Fibroblast of skin of right quadriceps (primary cell): ENCODE measurements at regions not wholly inside any gene's neighbourhood (a gene's known extent, or its start where the extent isn't known, plus 50 kb on each side); places are given as distances from the start of the nearest gene placed in this dataset.

Experiments
- DNase-seq: peaks from one replicate; pipeline ENCODE4 v3.0.0-alpha.2; 2013

GRCh38 chr6:40788661-40789655 lies 201.8 kb upstream of the LRFN2 start:
- peak; percentile 37 for DNase-seq

DNA sequence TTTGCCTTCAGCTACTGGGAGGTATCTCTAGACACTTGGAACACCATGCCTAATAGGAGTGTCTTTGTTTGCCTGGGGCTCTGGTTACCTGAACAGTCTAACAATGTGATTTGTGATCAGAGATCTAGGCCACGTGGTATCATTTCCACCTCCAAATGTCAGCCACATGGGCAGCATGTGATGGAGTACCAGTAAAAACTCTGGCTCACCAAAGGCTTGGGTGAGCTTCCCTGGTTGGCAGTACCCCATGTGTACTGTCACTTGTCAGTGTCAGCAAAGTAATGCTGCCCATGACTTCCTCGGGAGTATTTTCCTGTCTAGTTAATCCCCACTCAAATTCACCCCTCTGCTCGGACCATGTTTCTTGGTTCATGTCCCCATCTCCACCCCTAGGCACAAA lies 195.2 kb upstream of the LRFN2 start:
- DNase-seq, result no peak

DNA sequence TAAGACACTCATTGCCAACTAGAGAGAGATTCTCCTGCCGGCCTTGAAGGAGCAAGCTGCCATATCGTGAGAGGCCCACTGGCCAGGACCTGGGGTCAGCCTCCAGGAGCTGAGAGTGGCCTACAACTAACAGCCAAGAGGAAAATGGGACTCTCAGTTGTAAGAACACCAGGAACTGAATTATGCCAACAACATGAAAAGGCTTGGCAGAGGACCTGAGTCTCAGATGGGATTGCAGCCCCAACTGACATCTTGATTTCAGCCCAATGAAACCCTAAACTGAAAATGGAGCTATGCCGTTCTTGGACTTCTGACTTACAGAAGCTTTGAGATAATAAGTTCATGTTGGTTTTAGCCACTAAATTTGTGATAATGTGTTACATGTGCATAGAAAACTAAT lies 193.5 kb upstream of the LRFN2 start:
- no peak for DNase-seq

DNA sequence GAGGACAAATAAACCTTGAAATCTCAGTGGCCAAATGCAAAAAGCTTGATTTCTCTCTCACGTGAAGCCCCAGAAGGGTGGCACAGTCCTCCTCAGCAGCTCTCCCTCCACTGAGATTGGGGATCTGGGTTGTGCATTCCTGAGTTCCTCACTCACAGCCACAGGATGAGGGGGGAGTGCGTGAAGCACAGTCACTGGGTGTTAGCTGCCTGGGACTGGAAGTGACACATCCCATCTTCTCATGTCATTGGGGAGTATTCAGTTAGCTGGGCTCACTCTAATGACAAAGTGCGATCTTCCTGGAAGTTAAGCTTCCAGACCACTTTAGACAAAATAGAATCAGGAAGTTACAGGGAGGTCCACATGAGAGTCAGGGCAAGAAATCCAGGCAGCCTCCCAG lies 192.2 kb upstream of the LRFN2 start:
- peak; percentile 86 for DNase-seq

GRCh38 chr6:40778918-40779317 lies 191.8 kb upstream of the LRFN2 start:
- DNase-seq, result no peak

GRCh38 chr6:40778196-40778595 lies 191.0 kb upstream of the LRFN2 start:
- DNase-seq, result peak; percentile 33

GRCh38 chr6:40774932-40775331 lies 187.8 kb upstream of the LRFN2 start:
- no peak for DNase-seq

GRCh38 chr6:40770794-40771193 lies 183.6 kb upstream of the LRFN2 start:
- DNase-seq, result no peak

DNA sequence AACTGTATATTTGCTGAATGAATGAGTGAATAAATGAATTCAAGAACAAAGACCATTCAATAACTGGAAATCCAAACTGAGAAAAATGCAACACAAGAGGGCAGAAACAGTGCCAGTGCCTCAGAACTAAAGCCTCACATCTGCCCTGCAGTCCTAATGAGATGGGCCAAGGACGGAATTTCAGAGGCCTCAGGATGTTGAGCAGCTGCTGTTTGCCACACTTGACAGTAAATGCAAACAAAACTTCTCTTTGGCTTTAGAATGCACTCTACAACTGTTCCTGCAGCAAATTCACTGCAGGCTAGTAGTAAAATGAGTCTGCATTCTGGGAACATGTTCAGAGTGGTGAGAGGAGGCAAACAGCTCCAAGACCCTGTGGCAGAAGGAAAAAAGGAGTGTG lies 177.6 kb upstream of the LRFN2 start:
- DNase-seq, result no peak

GRCh38 chr6:40762981-40763380 lies 175.8 kb upstream of the LRFN2 start:
- peak; percentile 10 for DNase-seq

GRCh38 chr6:40760887-40761286 lies 173.7 kb upstream of the LRFN2 start:
- DNase-seq, result no peak

GRCh38 chr6:40759838-40760237 lies 172.7 kb upstream of the LRFN2 start:
- DNase-seq, result no peak

DNA sequence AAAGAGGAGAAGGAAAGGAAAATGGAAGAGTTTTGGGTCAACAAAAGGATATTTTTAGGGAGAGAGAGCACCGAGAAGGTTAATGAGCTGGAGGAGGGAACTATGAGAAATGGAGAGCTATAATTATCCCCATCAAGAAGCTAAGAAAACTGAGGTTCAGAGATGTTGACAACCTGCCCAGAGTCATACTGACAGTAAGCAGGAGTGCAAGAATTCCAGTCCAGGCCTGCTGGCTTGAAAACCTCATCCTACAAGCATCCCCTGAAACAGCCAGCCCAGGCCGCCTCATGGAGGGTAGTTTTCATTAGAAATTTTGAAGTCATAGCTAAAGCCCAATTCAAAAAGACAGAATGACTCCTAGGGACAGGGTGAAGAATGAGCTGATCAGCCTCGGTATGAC lies 172.1 kb upstream of the LRFN2 start:
- DNase-seq, result no peak

DNA sequence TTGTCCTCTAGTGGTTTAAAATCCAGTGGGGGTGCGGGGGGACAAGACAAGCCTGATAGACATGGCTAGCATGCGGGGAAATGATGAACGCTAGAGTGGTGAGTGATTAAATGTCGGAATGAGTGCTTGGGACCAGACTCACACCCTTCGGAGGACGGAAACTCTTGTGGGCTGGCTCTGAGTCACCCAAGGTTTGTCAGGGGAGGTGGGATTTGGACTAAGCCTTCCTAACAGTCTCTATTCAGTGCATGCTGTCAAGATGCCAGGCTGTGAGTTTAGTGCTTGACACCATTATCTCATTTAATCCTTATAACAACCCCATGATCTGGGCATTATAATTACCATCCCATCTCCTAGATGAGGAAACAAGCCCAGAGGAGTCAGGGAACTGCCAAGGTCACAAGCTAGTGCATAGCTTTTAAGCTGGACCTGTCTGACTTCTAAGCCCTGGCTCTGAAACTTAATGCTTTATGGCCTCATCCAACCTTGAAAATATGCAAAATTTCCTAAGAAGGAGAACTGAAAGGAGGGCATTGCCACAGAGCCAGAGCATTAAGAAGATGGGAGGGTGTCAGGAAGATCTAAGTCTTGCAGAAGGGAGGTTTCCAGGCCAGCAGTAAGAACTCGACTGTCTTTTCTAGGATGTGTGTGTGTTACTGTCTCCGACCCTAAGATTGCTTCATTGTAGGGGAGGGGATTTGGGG lies 168.7 kb upstream of the LRFN2 start:
- DNase-seq, result peak; percentile 87

GRCh38 chr6:40755046-40755681 lies 168.0 kb upstream of the LRFN2 start:
- DNase-seq, result peak; percentile 84

GRCh38 chr6:40754461-40755045 lies 167.4 kb upstream of the LRFN2 start:
- no peak for DNase-seq

DNA sequence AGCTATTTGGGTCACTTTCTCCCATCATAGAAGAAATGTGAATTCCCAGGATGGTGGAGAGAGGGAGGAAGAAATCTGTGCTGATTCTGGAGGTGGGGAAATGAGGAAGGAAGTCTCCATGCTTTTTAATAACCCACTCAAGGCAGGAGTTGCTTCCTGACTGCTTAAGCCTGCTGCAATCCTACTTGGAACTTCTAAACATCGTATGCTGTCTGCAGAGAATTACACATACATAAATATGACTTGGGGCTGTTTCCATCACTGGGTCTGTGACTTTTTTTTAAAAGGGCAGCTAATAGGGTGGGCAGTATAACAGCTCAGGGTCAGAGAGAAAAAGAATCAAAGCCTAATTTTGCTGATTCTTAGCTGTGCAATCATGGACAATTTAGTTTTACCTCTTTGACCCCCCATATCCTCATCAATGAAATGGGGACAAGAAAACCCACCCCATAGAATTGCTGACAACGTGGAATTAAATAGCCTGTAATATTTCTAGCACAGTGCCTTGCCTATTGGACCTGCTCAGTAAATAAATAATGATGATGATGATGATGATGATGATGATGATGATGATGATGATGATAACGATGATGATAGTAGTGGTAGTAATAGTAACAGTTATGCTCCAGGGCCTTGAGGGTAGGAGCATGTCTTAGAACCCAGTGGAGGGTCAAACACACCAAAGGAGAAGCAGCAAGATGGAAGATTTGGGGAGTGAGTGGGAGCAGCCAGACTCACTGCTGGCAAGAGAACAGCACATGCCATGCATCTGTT lies 166.7 kb upstream of the LRFN2 start:
- no peak for DNase-seq

- no peak for DNase-seq
Observed at GRCh38 chr6:40753048-40753447, 165.9 kb upstream of the LRFN2 start.

DNA sequence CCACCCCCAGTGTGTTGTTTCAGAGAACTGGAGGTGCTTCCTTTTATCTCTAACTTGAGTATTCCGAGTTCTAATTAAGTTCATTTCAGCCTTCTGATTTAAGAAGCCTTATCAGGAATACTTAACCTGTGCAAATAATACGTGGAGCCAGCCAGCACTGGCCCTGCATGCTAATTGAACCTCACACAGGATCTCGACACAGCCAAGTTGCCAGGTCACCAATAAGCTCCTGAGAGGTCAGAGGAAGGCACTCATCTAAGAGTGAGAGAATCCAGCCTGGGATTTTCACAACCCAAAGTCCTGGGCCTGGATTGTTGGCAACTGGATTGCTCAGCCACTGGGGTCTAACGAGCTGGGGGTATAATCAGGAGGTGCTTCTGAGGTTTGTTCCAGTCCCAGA lies 157.7 kb upstream of the LRFN2 start:
- no peak for DNase-seq

DNA sequence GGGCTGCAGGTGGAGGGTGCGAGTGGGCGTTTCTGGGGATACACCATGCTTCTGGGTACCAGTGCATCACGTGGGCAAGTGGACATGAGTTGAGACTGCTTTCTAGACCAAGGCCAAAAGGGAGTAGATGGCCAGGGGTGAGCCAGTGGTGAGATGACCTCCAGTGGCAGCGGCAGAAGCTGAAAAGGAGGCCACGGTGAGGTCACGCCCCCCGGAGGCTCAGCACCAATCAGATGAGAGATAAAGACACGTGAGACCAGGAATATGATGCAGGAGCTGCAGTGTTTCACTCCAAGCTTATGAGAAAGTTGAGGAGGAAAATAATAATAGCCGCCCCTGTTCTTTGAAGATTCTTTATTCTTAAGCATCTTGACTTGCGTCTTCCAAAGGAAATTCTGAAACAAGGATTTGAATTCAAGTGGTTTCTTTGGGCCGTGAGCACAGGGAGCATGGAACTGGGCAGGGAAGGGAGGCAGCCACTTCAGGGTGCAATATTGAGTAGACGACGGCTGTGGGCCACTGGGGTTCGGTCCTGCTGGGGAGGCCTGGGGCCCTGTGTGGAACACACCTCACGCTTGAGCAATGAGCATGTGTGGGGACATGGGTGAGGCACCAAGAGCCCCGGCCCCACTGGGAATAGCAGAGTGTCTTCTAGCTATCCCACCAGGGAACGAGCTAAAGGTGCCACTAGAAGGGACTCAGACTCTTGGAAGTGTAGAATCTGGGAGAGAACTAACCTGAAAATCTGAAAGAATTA lies 156.7 kb upstream of the LRFN2 start:
- no peak for DNase-seq

DNA sequence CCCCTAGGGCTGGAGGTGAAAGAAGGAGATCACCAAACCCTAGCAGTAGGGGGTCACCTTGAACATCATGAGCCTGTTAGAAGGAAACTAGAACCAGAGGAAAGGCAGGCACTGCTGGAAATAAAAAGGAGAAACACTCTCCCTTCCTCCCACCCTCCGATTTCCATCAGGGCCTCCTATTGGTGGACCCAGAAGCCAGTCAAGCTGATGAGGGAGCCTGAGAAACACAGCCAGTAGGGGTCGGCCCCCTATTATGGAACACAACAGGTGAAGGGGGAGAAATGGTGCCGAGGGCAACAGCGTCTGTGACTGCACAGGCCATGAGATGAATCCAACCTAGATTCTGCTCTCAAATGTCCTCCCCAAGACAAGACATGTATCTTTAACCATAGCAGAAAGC lies 156.1 kb upstream of the LRFN2 start:
- no peak for DNase-seq

DNA sequence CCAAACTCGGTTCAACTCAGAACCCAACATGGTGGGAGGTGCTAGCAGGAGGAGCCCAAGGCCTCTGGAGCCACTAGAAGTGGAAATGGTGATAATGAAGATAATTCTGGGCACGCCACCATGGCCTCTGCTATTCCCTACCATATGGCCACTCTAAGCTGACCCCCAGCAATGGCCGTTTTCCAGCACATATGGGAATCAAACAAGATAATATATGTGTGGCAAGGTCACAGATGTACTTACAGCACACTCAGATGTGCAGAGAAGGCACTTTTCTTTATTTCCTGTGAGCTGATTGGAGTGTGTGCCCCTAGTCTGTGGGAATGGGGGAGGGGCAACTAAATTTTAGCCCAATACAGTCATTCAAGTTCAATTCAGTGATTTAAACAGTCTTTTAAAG lies 153.4 kb upstream of the LRFN2 start:
- DNase-seq, result no peak
